ENCODE measurements at regions not wholly inside any gene's neighbourhood (a gene's known extent, or its start where the extent isn't known, plus 50 kb on each side); places are given as distances from the start of the nearest gene placed in this dataset.

DNA sequence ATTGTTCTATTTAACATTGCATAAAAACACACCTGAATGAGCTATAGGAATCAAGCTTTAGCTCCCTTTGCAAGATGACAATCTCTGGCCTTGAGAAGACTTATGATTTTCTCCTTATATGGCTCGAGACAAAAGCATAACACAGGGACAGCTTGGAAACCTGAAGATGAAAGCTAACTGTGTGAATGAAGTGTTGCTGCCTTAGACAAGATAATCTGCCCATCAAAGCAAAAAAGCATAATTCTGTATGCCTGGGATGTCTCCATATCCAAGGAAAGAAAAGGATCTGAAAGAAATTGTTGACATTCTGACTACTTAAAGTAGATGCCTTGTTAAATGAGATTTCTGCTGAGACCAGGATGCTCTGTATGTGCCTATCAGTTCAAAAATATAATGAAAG is 526.7 kb upstream of the TOM1L1 start:
- TF ChIP-seq, protein P1, sequence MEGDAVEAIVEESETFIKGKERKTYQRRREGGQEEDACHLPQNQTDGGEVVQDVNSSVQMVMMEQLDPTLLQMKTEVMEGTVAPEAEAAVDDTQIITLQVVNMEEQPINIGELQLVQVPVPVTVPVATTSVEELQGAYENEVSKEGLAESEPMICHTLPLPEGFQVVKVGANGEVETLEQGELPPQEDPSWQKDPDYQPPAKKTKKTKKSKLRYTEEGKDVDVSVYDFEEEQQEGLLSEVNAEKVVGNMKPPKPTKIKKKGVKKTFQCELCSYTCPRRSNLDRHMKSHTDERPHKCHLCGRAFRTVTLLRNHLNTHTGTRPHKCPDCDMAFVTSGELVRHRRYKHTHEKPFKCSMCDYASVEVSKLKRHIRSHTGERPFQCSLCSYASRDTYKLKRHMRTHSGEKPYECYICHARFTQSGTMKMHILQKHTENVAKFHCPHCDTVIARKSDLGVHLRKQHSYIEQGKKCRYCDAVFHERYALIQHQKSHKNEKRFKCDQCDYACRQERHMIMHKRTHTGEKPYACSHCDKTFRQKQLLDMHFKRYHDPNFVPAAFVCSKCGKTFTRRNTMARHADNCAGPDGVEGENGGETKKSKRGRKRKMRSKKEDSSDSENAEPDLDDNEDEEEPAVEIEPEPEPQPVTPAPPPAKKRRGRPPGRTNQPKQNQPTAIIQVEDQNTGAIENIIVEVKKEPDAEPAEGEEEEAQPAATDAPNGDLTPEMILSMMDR (IDR thresholded peaks at IDR 0.05): no peak
- no peak for TF ChIP-seq EZH2 (IDR thresholded peaks at IDR 0.05)

All from neural progenitor cell (in vitro differentiated cells).